ENCODE measurements at regions not wholly inside any gene's neighbourhood (a gene's known extent, or its start where the extent isn't known, plus 50 kb on each side); places are given as distances from the start of the nearest gene placed in this dataset.

DNA sequence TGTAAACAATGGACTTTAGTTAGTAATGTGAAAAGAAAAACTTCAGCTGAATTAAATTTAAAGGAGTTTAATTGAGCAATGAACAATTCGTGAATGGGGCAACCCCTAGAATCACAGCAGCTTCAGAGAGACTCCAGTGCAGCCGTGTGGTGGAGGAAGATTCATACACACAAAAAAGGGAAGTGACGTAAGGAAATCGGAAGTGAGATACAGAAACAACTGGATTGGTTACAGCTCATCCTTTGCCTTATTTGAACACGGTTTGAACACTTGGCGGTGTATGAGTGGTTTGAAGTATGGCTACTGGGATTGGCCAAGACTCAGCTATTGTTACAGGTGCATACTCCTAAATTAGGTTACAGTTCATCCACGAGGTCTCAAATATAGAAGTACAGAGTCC lies 460.4 kb upstream of the ASIC2 start:
- H3K23ac ChIP-seq (ENCODE audit: low read depth, low read length) = no peak overlapping the region
- WGBS, 2 experiments (ENCODE audit: extremely low coverage in 2 of 2, insufficient read length in 1 of 2) = no CpG with 5 or more reads among the region's 7 CpGs
- H4K20me1 ChIP-seq (ENCODE audit: insufficient read depth, low read length) = no peaks in the 10 kb centered on the region
- H3K27me3 ChIP-seq (ENCODE audit: control insufficient read depth, insufficient read depth, low read length) = no peaks in the 10 kb centered on the region
- no peak overlapping the region for H2AK5ac ChIP-seq (ENCODE audit: low read depth, low read length)
- no TSS peak for BruUV-seq (replicated peaks)
- H2BK20ac ChIP-seq (ENCODE audit: low read depth, low read length) = no peak overlapping the region
- TF ChIP-seq MAZ (IDR thresholded peaks at IDR 0.05; ENCODE audit: borderline replicate concordance, low read depth, low read length) (no peak), SMC3 (IDR thresholded peaks at IDR 0.05; ENCODE audit: low read depth, low read length) (no peak), MAFK (IDR thresholded peaks at IDR 0.05; ENCODE audit: low read depth, low read length) (no peak), BHLHE40 (IDR thresholded peaks at IDR 0.05; ENCODE audit: low read depth, low read length) (no peak), CTCF (conservative IDR thresholded peaks at IDR 0.05; ENCODE audit: low read depth, low read length) (no peak), RCOR1 (IDR thresholded peaks at IDR 0.05; ENCODE audit: insufficient replicate concordance, low read length) (no peak), USF2 (IDR thresholded peaks at IDR 0.05; ENCODE audit: low read depth, low read length) (no peak), ELK1 (IDR thresholded peaks at IDR 0.05; ENCODE audit: borderline replicate concordance, low read depth, low read length) (no peak), RAD21 (IDR thresholded peaks at IDR 0.05; ENCODE audit: low read length) (no peak), POLR2A (IDR thresholded peaks at IDR 0.05; ENCODE audit: low read depth, low read length) (no peak), CHD1 (IDR thresholded peaks at IDR 0.05; ENCODE audit: low read depth, low read length) (no peak), NFE2L2 (IDR thresholded peaks at IDR 0.05; ENCODE audit: low read depth, low read length) (no peak), MXI1 (IDR thresholded peaks at IDR 0.05; ENCODE audit: borderline replicate concordance, low read depth, low read length) (no peak), FOS (IDR thresholded peaks at IDR 0.05; ENCODE audit: low read depth, low read length) (no peak), RFX5 (IDR thresholded peaks at IDR 0.05; ENCODE audit: low read depth, low read length) (no peak), CEBPB (IDR thresholded peaks at IDR 0.05; ENCODE audit: low read depth, low read length) (no peak)
- no peak overlapping the region for H4K8ac ChIP-seq (ENCODE audit: low read depth in 2 of 2, low read length in 2 of 2)
- H3K4me2 ChIP-seq (ENCODE audit: low read depth, low read length) = no peak overlapping the region
- no peak overlapping the region for H2BK5ac ChIP-seq (ENCODE audit: low read depth, low read length, poor library complexity, severe bottlenecking)
- DNase-seq = no peak
- H3K36me3 ChIP-seq (ENCODE audit: control insufficient read depth, insufficient read depth, low read length) = no peaks in the 10 kb centered on the region
- H3K79me1 ChIP-seq (ENCODE audit: low read depth in 1 of 2, low read length in 2 of 2) = no peaks in the 10 kb centered on the region
- no peak overlapping the region for H3K9ac ChIP-seq (ENCODE audit: low read depth, low read length)
- ChIA-PET POLR2A (ENCODE audit: unreplicated experiment) (no interaction called here), CTCF (no interaction called here)
- ATAC-seq (ENCODE audit: low read depth) = no peak
- no peak overlapping the region for H4K5ac ChIP-seq (ENCODE audit: low read depth, low read length)
- H3K4me1 ChIP-seq (ENCODE audit: control insufficient read depth, insufficient read depth, low read length) = no peaks in the 10 kb centered on the region
- no peak overlapping the region for H3K27ac ChIP-seq (ENCODE audit: insufficient read depth, low read length)
- no peak overlapping the region for H2BK120ac ChIP-seq (ENCODE audit: low read depth, low read length)
- no peak overlapping the region for H3K56ac ChIP-seq (ENCODE audit: extremely low read depth, insufficient read depth, low read length)
- no peak overlapping the region for H4K91ac ChIP-seq (ENCODE audit: insufficient read depth, low read depth, low read length)
- intact Hi-C loops (cut with micrococcal nuclease) = loop anchor here (5.0 kb wide), 1 partner anchor 876 kb away; the partner anchor contains the start of gene MYO1D
- H3K4ac ChIP-seq (ENCODE audit: low read depth, low read length) = no peak overlapping the region
- H2BK15ac ChIP-seq (ENCODE audit: low read depth, low read length) = no peak overlapping the region
- no peaks in the 10 kb centered on the region for H3K9me3 ChIP-seq (ENCODE audit: control insufficient read depth, insufficient read depth, low read length)
- H3K9me1 ChIP-seq (ENCODE audit: insufficient read depth, low read length) = no peaks in the 10 kb centered on the region
- H2AK9ac ChIP-seq (replicated peaks; ENCODE audit: low read depth, low read length, poor library complexity) = no peak overlapping the region
- H3K4me3 ChIP-seq (ENCODE audit: insufficient read depth, low read depth, low read length) = no peak overlapping the region
- dilution Hi-C loops (cut with HindIII; ENCODE audit: low sequenced_read_pairs, unreplicated experiment) = no loop called here
- H2AFZ ChIP-seq (replicated peaks; ENCODE audit: low read length, poor library complexity) = no peak overlapping the region
- H3K14ac ChIP-seq (replicated peaks; ENCODE audit: low read depth, low read length) = no peak overlapping the region
- no peak overlapping the region for H3K18ac ChIP-seq (ENCODE audit: low read depth, low read length)
- in situ Hi-C loops (cut with MboI; ENCODE audit: low sequenced_read_pairs) = loop anchor here (25.0 kb wide), 1 partner anchor 966 kb away; no protein-coding TSS in a partner anchor

Data from IMR-90 (cell line).